ENCODE measurements at regions not wholly inside any gene's neighbourhood (a gene's known extent, or its start where the extent isn't known, plus 50 kb on each side); places are given as distances from the start of the nearest gene placed in this dataset.

DNA sequence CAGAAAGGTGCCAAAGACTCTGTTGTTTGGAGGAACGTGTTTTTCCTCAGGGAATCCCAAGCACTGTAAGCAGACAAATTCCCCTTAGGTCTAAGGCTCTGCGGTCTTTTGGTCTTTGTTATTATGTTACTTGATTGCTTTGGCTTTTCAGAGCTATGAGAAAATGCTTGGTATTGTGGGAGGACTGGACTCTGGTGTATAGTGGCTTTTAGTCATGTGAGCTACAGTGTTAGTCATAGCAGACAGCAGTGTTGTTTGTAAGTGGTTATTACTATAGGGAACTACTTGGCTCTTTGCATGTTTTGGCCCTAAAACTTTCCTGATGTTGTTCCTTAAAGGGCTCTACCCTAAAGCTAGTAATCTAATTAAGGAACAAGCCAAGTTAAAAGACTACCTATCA lies 956.2 kb upstream of the LRATD1 start:
- no peak for TF ChIP-seq CEBPB (IDR thresholded peaks at IDR 0.05; ENCODE audit: borderline replicate concordance in 1 of 2, low read depth in 2 of 2, low read length in 2 of 2)
- no peak; the same call in 1 of the 2 replicates for TF ChIP-seq ZNF687 (IDR thresholded peaks at IDR 0.05)
- TF ChIP-seq, protein P1, sequence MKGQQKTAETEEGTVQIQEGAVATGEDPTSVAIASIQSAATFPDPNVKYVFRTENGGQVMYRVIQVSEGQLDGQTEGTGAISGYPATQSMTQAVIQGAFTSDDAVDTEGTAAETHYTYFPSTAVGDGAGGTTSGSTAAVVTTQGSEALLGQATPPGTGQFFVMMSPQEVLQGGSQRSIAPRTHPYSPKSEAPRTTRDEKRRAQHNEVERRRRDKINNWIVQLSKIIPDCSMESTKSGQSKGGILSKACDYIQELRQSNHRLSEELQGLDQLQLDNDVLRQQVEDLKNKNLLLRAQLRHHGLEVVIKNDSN (IDR thresholded peaks at IDR 0.05; ENCODE audit: borderline replicate concordance, extremely low read length, insufficient read depth, low read depth, low read length), result no peak
- TF ChIP-seq SREBF1 (IDR thresholded peaks at IDR 0.05; ENCODE audit: low read length), result no peak
- TF ChIP-seq POLR2AphosphoS5 (IDR thresholded peaks at IDR 0.05; ENCODE audit: low read length), result no peak
- TF ChIP-seq E2F4 (IDR thresholded peaks at IDR 0.05; ENCODE audit: low read depth, low read length), result no peak
- TF ChIP-seq, protein P2, sequence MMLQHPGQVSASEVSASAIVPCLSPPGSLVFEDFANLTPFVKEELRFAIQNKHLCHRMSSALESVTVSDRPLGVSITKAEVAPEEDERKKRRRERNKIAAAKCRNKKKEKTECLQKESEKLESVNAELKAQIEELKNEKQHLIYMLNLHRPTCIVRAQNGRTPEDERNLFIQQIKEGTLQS (IDR thresholded peaks at IDR 0.05; ENCODE audit: borderline replicate concordance, extremely low read depth, low read depth, low read length), result no peak
- no peak for TF ChIP-seq RFX5 (IDR thresholded peaks at IDR 0.05; ENCODE audit: low read depth, low read length)
- TF ChIP-seq ZSCAN29 (IDR thresholded peaks at IDR 0.05), result no peak
- TF ChIP-seq SREBF2 (IDR thresholded peaks at IDR 0.05; ENCODE audit: low read length), result no peak
